Nephron (organoid): ENCODE measurements at regions not wholly inside any gene's neighbourhood (a gene's known extent, or its start where the extent isn't known, plus 50 kb on each side); places are given as distances from the start of the nearest gene placed in this dataset.
"Not testable (repeated sequence)": the region's sequence is repeated elsewhere in the genome, so short reads cannot be mapped to it uniquely, and the experiment has no call there.

Experiments used
- H3K27ac Mint-ChIP-seq, 3 experiments: 2 replicates each; pipeline ENCODE4 v1.8.0; 2020; ENCODE audit warnings: mixed read lengths in 3 of 3, mild to moderate bottlenecking in 2 of 3, moderate library complexity in 1 of 3
- H3K27me3 Mint-ChIP-seq: 2 replicates; pipeline ENCODE4 v1.8.0; 2021; ENCODE audit warnings: low read depth, mild to moderate bottlenecking, moderate library complexity, mixed read lengths
- H3K36me3 Mint-ChIP-seq: 2 replicates; pipeline ENCODE4 v1.8.0; 2020; ENCODE audit warnings: low read depth, mixed read lengths
- H3K4me1 Mint-ChIP-seq: 2 replicates; pipeline ENCODE4 v1.8.0; 2020; ENCODE audit warnings: mixed read lengths
- H3K4me3 Mint-ChIP-seq, 3 experiments: 2 replicates each; pipeline ENCODE4 v1.8.0; 2020; ENCODE audit warnings: mild to moderate bottlenecking in 3 of 3, mixed read lengths in 3 of 3, moderate library complexity in 2 of 3
- H3K9me3 Mint-ChIP-seq: 2 replicates; pipeline ENCODE4 v1.8.0; 2020; ENCODE audit warnings: mixed read lengths
- TF ChIP-seq, protein P1 (sequence below), 3 experiments: fragments of 200-600 bp; sonication (generic); IDR thresholded peaks; one replicate each; pipeline ENCODE4 v1.5.0; 2021; ENCODE audit warnings: antibody characterized with exemption in 3 of 3; ENCODE audit not compliant: unreplicated experiment in 3 of 3

DNA sequence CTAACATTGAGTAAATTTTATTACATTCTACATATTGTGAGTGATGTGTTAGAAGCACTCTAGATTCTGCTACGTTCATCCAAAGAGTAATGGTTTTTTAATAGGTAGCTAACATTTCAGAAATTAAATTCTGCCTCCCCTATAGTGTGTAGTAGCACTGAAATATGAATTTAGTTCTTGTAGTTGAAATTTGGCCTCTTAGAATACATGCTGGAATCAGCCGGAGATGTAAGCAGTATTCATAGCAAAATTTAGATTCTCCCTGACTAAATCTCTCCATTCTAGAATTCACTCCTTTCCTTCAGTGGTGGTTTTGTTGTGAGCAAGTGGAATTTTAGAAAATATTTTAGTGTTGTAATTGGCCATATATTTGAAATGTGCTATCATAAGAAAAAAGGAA, 799.9 kb upstream of the CDH10 start:
- Mint-ChIP-seq H3K9me3 (no peaks in the 10 kb centered on the region), H3K27ac (no peak overlapping the region), H3K4me1 (no peaks in the 10 kb centered on the region), H3K27me3 (no peaks in the 10 kb centered on the region), H3K36me3 (no peaks in the 10 kb centered on the region), H3K4me3 (peak overlapping the region in 1 of 3 experiments; percentile 25)
- TF ChIP-seq, protein P1, sequence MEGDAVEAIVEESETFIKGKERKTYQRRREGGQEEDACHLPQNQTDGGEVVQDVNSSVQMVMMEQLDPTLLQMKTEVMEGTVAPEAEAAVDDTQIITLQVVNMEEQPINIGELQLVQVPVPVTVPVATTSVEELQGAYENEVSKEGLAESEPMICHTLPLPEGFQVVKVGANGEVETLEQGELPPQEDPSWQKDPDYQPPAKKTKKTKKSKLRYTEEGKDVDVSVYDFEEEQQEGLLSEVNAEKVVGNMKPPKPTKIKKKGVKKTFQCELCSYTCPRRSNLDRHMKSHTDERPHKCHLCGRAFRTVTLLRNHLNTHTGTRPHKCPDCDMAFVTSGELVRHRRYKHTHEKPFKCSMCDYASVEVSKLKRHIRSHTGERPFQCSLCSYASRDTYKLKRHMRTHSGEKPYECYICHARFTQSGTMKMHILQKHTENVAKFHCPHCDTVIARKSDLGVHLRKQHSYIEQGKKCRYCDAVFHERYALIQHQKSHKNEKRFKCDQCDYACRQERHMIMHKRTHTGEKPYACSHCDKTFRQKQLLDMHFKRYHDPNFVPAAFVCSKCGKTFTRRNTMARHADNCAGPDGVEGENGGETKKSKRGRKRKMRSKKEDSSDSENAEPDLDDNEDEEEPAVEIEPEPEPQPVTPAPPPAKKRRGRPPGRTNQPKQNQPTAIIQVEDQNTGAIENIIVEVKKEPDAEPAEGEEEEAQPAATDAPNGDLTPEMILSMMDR (IDR thresholded peaks at IDR 0.05; ENCODE audit: unreplicated experiment in 3 of 3): no peak

DNA sequence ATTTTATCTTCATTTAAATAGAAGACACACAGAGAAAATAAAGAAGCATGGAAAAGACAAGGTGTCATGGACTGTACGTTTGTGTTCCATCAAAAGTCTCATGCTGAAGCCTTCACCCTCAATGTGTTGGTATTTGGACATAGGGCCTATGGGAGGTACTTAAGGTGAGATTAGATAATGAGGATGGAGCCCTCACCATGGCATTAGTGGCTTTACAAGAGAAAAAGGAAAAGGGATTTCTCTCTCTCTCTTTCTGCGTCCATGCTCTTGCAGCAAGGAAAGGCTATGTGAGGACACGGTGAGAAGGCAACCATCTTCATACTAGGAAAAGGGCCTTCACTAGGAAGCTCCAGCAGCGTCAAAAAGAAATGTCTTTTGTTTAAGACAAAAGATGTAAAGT, 797.0 kb upstream of the CDH10 start:
- Mint-ChIP-seq H3K27ac (no peak overlapping the region), H3K4me3 (no peak overlapping the region), H3K9me3 (no peaks in the 10 kb centered on the region), H3K27me3 (no peaks in the 10 kb centered on the region), H3K4me1 (no peaks in the 10 kb centered on the region), H3K36me3 (no peaks in the 10 kb centered on the region)
- TF ChIP-seq, protein P1 (IDR thresholded peaks at IDR 0.05; ENCODE audit: unreplicated experiment in 3 of 3): no peak

DNA sequence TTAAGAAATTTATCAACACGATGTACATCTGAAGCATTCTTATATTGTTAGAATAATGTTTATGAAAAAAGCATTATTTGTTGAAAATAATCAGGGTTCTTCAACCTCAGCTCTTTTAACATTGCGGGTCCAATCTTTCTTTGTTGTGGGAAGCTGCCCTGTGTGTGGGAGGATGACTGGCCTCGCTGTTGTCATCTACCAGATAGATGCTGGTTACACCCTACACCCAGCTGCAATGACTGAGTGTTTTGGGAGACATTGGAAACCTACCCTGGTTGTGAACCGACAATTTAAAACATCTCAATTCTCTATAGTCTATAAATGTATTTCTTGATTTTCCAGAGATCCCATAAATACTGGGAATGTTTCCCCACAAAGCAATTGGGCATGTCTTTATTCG, 794.2 kb upstream of the CDH10 start:
- no peaks in the 10 kb centered on the region for H3K36me3 Mint-ChIP-seq
- no peaks in the 10 kb centered on the region for H3K4me1 Mint-ChIP-seq
- no peak overlapping the region for H3K4me3 Mint-ChIP-seq
- H3K27me3 Mint-ChIP-seq: no peaks in the 10 kb centered on the region
- TF ChIP-seq, protein P1 (IDR thresholded peaks at IDR 0.05; ENCODE audit: unreplicated experiment in 3 of 3): no peak
- no peaks in the 10 kb centered on the region for H3K9me3 Mint-ChIP-seq
- H3K27ac Mint-ChIP-seq: no peak overlapping the region

DNA sequence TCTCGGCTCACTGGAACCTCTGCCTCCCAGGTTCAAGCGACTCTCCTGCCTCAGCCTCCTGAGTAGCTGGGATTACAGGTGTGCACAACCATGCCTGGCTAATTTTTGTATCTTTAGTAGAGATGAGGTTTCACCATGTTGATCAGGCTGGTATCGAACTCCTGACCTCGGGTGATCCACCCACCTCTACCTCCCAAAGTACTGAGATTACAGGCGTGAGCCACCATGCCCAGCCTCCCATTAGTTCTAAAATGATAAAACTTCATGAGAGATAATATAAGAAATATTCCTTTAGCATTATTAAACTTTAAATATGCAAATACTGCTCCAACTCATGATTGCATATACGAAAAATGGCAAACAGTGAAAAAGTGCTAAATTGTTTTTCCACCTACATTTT, 793.6 kb upstream of the CDH10 start:
- H3K9me3 Mint-ChIP-seq, H3K36me3 Mint-ChIP-seq, H3K4me3 Mint-ChIP-seq, H3K27me3 Mint-ChIP-seq, H3K27ac Mint-ChIP-seq, H3K4me1 Mint-ChIP-seq: not testable (repeated sequence)

DNA sequence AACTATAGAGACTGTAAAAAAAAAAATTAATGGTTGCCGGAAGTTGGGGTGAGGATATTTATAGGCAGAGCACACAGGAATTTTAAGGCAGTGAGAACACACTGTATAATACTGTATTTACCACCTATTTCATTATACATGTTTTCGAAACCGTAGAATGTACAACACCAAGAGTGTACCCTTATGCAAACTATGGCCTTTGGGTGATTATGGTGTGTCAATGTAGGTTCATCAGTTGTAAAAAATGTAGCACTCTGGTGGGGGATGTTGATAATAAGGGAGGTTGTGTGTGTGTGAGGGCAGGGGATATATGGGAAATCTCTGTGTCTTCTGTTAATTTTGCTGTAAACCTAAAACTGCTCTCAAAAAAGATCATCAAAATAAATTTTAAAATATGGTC, 791.7 kb upstream of the CDH10 start:
- Mint-ChIP-seq H3K4me1 (no peaks in the 10 kb centered on the region), H3K27me3 (no peaks in the 10 kb centered on the region), H3K27ac (no peak overlapping the region), H3K36me3 (no peaks in the 10 kb centered on the region), H3K4me3 (no peak overlapping the region), H3K9me3 (no peaks in the 10 kb centered on the region)
- TF ChIP-seq, protein P1 (IDR thresholded peaks at IDR 0.05; ENCODE audit: unreplicated experiment in 3 of 3): no peak

DNA sequence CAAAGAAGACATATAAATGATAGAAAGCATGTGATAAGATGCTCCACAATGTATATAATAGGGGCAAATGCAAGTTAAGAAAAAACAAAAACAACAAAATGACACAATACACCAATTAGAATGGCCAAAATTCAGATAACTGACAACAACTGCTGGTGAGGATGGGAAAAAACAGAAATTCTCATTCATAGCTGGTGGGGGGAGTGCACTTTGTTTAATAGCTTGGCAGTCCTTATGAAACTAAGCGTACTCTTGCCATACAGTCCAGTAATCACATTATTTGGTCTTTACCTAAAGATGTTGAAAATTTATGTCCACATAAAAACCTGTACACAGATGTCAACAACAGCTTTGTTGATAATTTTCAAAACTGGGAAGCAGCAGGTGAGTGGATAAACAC, 791.1 kb upstream of the CDH10 start:
- H3K4me3 Mint-ChIP-seq: no peak overlapping the region
- TF ChIP-seq, protein P1 (IDR thresholded peaks at IDR 0.05; ENCODE audit: unreplicated experiment in 3 of 3): no peak
- no peaks in the 10 kb centered on the region for H3K27me3 Mint-ChIP-seq
- H3K27ac Mint-ChIP-seq: no peak overlapping the region
- H3K9me3 Mint-ChIP-seq: no peaks in the 10 kb centered on the region
- H3K36me3 Mint-ChIP-seq: no peaks in the 10 kb centered on the region
- no peaks in the 10 kb centered on the region for H3K4me1 Mint-ChIP-seq

DNA sequence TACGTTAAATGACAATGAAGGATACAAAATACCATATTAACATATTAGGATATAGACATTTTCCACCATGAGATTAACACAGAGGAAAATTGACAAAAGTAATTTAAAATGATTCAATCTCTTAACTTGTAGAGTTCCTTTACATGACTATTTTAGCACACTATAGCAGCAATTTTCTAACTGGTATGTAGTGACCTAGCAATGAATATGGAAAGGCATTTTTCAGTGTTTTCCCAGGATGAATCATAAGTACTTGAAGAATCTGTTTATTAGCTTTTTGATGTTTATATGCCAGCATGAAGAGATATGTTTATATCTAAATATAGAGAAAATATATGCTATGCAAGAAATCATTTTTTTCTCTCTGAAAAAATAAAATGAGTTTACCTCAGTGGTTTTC, 782.5 kb upstream of the CDH10 start:
- no peaks in the 10 kb centered on the region for H3K27me3 Mint-ChIP-seq
- H3K9me3 Mint-ChIP-seq: no peaks in the 10 kb centered on the region
- no peaks in the 10 kb centered on the region for H3K4me1 Mint-ChIP-seq
- H3K36me3 Mint-ChIP-seq: no peaks in the 10 kb centered on the region
- no peak overlapping the region for H3K27ac Mint-ChIP-seq
- TF ChIP-seq, protein P1 (IDR thresholded peaks at IDR 0.05; ENCODE audit: unreplicated experiment in 3 of 3): no peak
- H3K4me3 Mint-ChIP-seq: no peak overlapping the region
